Cardiac fibroblast (primary cell): ENCODE measurements at regions not wholly inside any gene's neighbourhood (a gene's known extent, or its start where the extent isn't known, plus 50 kb on each side); places are given as distances from the start of the nearest gene placed in this dataset.

Experiments
- DNase-seq, 2 donors: peaks; one replicate each; pipeline versions ENCODE4 v3.0.0 to v3.0.0-alpha.2; 2010; ENCODE audit warnings: low read depth in 2 of 2
- H3K4me3 ChIP-seq, 2 donors: replicated peaks in 1 of 2; 1 replicate in 1 of 2; 2 replicates in 1 of 2; pipeline ENCODE4 v1.5.1; 2011; ENCODE audit warnings: low read depth in 2 of 2, low read length in 2 of 2, mild to moderate bottlenecking in 2 of 2, moderate library complexity in 1 of 2
- TF ChIP-seq, protein P1 (sequence below): IDR thresholded peaks from one replicate; pipeline ENCODE4 v1.5.1; 2011; ENCODE audit warnings: low read depth, mild to moderate bottlenecking, low read length, inconsistent platforms

DNA sequence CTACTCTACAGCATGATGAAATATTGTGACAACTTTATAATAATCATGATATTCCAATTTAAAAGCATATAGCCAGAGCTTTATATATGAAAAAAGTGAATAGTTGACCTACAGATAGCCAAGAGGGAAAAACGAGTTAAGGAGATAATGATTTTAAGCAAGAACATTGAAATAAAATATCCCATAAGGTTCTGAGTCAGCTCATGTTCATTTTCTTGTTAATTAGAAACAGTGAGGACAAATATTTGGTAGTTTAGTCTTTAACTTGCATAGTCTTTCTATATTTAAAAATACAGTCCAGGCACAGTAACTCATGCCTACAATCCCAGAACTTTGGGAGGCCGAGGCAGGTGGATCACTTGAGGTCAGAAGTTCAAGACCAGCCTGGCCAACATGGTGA is 55.8 kb upstream of the CDH6 start:
- TF ChIP-seq, protein P1, sequence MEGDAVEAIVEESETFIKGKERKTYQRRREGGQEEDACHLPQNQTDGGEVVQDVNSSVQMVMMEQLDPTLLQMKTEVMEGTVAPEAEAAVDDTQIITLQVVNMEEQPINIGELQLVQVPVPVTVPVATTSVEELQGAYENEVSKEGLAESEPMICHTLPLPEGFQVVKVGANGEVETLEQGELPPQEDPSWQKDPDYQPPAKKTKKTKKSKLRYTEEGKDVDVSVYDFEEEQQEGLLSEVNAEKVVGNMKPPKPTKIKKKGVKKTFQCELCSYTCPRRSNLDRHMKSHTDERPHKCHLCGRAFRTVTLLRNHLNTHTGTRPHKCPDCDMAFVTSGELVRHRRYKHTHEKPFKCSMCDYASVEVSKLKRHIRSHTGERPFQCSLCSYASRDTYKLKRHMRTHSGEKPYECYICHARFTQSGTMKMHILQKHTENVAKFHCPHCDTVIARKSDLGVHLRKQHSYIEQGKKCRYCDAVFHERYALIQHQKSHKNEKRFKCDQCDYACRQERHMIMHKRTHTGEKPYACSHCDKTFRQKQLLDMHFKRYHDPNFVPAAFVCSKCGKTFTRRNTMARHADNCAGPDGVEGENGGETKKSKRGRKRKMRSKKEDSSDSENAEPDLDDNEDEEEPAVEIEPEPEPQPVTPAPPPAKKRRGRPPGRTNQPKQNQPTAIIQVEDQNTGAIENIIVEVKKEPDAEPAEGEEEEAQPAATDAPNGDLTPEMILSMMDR, result no peak
- no peak for DNase-seq
- H3K4me3 ChIP-seq, result no peak overlapping the region

DNA sequence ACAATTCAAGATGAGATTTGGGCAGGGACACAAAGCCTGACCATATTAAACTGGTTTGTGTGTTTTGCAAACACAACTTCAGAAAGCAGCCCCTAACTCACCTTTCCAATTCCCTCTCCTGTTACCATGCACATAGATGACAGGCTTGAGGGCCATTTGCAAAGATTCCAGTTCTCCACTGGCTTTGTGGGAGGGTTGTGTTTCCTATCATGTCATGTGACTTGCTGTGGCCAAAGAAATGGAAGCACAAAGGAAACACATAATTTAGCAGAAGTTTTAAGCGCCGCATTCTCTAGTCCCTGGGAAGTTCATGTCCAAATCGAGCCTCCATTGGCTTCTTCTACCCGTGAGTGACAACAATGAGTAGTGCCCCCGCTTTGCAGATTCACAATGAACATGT is 57.9 kb upstream of the CDH6 start:
- DNase-seq, result no peak
- TF ChIP-seq, protein P1, result no peak
- H3K4me3 ChIP-seq, result no peak overlapping the region

DNA sequence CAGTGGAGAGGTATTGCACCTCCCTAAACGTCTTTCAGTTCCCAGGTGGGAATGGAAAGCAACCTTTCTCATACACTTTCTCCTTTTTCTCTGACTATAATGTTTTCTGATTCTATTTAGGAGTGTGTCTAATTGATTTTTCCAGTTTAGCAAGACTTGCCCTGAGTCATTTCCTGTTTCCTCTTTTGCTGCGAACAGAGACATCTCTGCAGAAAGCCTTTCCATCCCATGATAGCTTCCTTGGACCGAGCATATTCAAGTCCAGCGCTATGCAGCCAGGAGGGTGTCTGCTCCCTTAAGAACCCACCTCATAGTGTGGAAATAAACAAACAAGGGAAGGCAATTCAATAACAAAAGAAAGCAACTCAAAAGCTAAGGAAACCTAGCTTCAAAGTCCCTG is 60.0 kb upstream of the CDH6 start:
- peak; percentile 53 to 63 for DNase-seq
- TF ChIP-seq, protein P1, result no peak
- H3K4me3 ChIP-seq, result no peak overlapping the region

DNA sequence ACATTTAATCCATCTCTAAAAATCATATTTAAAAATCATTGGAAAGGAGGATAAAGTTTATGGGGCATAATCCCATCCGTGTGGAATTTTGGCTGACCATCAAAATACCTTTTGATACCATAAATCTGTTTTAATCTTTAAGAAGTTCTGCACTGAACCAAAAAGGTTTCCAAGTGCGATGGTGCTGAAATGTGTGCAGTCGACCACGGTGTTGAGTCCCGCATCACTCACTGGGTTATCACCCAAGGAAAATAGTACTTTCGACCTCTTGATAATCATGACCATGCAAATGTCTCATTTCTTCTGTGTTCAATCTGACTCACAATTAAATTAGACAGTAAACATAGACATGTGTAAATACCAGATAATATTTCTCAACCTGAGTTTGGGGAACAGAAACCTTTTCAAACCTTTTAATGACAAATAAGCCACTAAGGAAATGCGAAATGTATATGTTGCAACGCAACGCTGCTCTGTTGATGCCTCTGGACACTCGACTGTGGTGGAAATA is 62.0 kb upstream of the CDH6 start:
- H3K4me3 ChIP-seq, result no peak overlapping the region
- TF ChIP-seq, protein P1, result no peak
- peak in 1 of 2 donors; percentile 16 for DNase-seq

DNA sequence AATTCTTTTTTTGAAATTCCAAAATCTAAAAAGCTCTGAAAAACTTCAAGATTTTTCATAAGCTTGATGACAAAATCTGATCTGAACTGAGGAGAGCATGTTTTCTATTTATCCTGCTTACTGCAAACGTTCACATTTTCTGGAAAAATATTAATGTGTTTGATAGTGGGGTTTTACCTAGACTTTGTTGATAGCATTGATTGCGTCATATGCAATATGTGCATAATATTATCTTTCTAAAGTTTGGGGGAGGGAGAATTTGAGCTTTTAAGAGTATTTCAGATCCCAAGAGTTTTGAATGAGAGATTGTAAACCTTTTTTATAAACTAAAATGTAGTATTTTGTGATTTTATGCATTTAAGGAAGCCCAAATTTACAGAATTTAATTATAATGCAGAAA is 62.8 kb upstream of the CDH6 start:
- H3K4me3 ChIP-seq, result no peak overlapping the region
- TF ChIP-seq, protein P1, result no peak
- DNase-seq, result no peak

DNA sequence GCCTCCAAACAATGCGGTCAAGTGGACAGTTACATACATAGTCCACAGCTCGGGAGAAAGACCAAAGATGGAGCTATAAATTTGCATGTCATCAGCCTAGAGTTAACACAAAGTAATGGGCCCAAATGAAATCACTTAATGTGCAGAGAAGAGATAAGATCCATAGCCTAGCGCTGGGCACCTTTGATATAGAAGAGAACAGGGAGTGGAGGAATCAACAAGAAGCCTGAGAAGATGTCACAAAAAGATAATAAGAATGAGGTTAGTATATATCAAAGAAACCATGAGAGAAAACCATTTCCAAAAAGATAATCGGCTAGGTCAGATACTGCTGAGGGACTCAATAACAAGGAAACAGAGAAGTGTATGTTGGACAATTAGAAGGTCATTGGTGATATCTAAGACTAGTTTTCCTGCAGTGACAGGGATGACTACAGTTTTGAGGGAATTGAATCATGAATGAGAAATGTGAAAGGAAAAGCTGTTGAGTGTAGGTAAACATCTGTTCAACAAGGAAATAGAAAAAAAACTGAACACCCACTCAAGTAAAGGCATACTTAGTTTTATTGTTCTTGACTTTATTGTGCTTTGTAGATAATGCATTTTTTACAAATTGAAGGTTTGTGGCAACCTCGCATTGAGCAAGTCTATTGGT is 68.7 kb upstream of the CDH6 start:
- TF ChIP-seq, protein P1, result no peak
- no peak for DNase-seq
- no peak overlapping the region for H3K4me3 ChIP-seq

DNA sequence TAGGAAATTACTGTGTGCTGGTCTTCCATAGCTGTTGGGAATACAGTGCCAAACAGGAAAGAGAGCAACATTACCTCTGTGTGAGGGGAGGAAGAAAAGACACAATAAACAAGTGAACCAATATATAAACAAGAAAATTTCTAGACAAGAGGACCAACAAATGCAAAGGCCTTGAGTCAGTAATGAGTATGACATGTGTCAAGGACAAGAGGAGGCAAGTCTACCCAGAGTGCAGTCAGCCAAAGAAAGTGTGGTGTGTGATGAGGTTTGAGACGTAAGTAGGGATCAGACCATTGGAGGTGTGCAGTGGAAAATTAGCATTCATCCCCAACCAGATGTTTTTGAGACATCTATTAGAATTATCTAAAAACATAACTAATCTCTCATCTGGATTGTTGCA is 69.5 kb upstream of the CDH6 start:
- no peak for DNase-seq
- H3K4me3 ChIP-seq, result no peak overlapping the region
- TF ChIP-seq, protein P1, result no peak
